NOMO-1 (cell line): ENCODE measurements at regions not wholly inside any gene's neighbourhood (a gene's known extent, or its start where the extent isn't known, plus 50 kb on each side); places are given as distances from the start of the nearest gene placed in this dataset.

ENCODE experiments used
- DNase-seq, 2 experiments: peaks; one replicate each; lab custom pipeline; 2025; ENCODE audit not compliant: unreplicated experiment in 2 of 2; lab: John Stamatoyannopoulos, UW

- DNase-seq = no peak
Measured at GRCh38 chr12:124687917-124688316, 120.5 kb upstream of the NCOR2 start.

- no peak for DNase-seq
Measured at GRCh38 chr12:124687174-124687902, 119.9 kb upstream of the NCOR2 start.

GRCh38 chr12:124686370-124687173 is 119.2 kb upstream of the NCOR2 start:
- DNase-seq = no peak

GRCh38 chr12:124685689-124686369 is 118.4 kb upstream of the NCOR2 start:
- no peak for DNase-seq

- DNase-seq = no peak
Measured at GRCh38 chr12:124684971-124685688, 117.7 kb upstream of the NCOR2 start.

GRCh38 chr12:124684496-124684895 is 117.1 kb upstream of the NCOR2 start:
- DNase-seq = peak in 1 of 2 experiments; percentile 44

GRCh38 chr12:124683152-124684124 is 116.0 kb upstream of the NCOR2 start:
- DNase-seq = no peak

- no peak for DNase-seq
Measured at GRCh38 chr12:124682425-124683151, 115.2 kb upstream of the NCOR2 start.

- DNase-seq = no peak
Measured at GRCh38 chr12:124681779-124682391, 114.5 kb upstream of the NCOR2 start.

- DNase-seq = peak; percentile 94 to 98
Measured at GRCh38 chr12:124680863-124681778, 113.7 kb upstream of the NCOR2 start.

GRCh38 chr12:124679533-124680371 is 112.3 kb upstream of the NCOR2 start:
- DNase-seq = no peak

- no peak for DNase-seq
Measured at GRCh38 chr12:124679047-124679446, 111.6 kb upstream of the NCOR2 start.

- DNase-seq = no peak
Measured at GRCh38 chr12:124678421-124678893, 111.0 kb upstream of the NCOR2 start.

GRCh38 chr12:124677552-124678356 is 110.3 kb upstream of the NCOR2 start:
- DNase-seq = no peak

- no peak for DNase-seq
Measured at GRCh38 chr12:124676714-124677462, 109.5 kb upstream of the NCOR2 start.
